Fibroblast of skin of abdomen (primary cell): ENCODE measurements at regions not wholly inside any gene's neighbourhood (a gene's known extent, or its start where the extent isn't known, plus 50 kb on each side); places are given as distances from the start of the nearest gene placed in this dataset.
A peak's percentile ranks its signal among the peaks of the same experiment; 100 is the strongest.

Experiments used
- DNase-seq: peaks from one replicate; pipeline ENCODE4 v3.0.0-alpha.2; 2013

DNA sequence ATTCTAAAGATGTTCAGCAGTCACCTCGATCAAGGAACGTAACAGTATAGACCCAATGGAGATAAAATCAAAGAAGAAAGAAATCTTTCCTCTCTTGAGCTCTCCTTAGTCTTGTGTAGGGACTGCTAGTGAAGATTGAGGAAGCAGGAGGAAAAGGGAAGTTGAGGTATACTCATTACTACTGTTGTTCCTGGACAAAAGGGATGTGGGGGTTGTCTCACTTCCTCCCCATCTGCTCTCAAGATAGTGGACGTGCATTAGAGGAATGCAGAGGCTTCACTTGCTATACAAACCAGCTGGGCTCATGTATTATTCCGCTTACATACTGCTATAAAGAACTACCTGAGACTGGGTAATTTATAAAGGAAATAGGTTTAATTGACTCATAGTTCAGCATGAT lies 208.9 kb upstream of the ARHGEF9 start:
- no peak for DNase-seq

DNA sequence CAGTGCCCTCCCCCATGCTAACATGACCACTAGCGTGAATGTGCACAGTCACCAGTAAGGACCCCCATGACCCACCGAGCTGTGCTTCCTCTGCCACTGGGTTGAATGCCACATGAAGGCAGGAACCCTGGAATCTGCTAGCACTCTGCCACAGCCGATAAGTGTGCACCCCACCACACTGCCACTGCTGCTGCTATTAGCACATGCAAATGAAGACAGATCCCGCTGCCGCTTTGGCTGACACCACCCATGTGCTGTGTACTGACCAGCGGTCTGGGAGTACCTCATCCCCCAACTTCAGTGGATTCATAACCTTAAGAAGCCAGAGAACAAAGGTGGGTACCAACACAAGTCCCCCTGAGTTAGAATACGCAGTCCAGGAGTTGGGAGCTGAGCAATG lies 200.9 kb upstream of the ARHGEF9 start:
- no peak for DNase-seq

DNA sequence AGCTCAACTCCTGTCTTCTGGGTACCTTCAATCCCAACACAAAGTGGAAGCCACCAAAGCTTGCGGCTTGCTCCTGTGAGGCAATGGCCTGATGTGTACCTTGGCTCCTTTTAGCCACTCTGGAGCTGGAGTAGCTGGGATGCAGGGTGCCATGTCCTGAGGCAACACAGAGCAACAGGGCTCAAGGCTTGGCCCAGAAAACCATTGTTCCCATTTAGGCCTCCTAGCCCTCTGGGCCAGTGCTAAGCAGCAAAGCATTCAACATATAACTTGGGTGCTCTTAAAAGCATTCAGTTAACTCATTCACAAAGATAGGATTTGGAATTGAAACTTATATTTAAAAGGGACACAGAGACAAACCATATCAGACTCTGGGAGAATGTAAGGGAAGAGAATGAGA lies 194.5 kb upstream of the ARHGEF9 start:
- DNase-seq = no peak

DNA sequence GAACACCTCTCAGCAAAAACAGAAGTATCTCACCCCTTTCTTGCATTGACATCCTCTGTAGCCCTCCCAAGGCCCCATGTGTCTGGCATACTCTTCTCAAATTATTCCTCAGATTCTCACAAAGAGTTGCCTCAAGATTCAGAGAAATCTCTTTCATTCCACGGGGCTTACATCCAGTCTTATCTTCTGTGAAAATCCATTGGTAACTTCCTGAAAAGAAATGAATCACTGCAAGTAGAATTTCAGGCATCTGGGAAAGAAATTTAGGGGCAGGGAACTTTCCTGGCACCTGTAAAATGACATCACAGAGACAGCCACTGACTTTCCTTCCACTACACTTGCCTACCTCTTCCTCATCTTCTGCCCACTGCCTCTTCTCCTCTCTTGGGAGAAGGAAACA lies 182.5 kb upstream of the ARHGEF9 start:
- no peak for DNase-seq

DNA sequence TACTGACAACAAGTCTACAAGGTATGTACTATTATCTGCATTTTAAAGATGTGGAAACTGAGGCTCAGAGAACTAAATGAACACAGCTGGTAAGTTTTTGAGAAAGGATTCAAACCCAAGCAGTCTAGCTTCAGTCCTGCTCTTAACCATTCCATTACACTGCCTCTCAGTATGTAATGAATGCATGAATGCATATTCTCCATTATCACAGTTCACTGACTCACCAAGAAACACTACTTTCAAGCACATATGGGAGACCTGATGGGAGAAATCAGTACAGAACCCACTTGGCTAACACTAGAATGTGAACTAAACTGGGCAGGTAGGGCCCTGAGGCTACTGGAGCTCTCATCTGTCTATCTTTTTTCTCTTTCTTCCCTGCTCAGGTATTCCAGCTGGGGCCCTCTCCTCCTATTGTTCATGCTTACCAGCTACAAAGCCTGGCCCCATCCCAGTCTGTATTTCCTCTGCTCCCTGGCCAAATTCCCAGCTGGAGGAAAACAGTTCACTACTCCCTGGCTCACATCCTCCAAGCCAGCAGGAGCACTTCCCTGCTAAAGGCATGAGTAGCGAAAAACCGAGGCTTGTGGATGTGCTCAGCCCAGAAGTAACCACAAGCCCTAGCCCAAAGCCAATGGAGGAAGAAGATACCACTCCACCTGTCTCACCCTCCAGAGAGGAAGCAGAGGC lies 178.2 kb upstream of the ARHGEF9 start:
- DNase-seq = no peak

DNA sequence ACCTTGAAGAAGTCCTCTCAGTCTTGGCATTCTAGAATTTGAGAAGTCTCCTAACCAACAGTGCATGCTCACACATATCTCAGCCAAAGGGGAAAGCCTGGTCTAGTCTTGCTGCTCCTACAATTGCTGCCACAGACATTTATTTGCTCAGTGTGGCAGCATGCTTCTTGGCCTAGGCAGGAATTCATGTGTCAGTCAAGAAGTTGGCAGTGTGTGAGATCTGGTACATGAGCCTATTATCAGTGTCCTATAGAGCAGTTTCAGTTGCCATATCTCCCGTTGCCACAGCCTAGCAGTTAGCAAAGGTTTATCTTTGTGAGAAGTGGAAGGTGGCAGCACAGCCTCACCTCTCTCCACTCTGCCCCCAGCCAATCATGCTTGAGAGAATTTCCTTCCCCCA lies 176.9 kb upstream of the ARHGEF9 start:
- DNase-seq = no peak

DNA sequence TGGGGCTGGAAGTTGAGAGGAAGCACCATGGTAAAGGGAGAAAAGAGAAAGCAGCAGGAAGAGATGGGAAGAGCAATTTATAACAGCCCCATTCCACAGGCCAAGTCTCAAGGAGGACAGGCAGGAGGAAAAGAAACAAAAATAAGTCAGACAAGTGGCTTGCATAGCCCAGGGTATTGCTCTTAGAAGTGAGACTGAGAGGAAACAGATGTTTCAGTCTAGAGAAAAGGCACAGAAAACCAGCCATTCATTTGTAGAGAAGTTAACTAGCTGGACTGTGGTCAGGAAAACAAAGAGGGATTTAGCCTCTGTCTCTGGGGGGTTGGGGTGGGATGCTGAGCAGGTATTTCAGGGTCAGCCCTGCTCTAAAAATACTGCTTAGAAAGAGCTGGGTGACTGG lies 175.0 kb upstream of the ARHGEF9 start:
- DNase-seq = no peak

DNA sequence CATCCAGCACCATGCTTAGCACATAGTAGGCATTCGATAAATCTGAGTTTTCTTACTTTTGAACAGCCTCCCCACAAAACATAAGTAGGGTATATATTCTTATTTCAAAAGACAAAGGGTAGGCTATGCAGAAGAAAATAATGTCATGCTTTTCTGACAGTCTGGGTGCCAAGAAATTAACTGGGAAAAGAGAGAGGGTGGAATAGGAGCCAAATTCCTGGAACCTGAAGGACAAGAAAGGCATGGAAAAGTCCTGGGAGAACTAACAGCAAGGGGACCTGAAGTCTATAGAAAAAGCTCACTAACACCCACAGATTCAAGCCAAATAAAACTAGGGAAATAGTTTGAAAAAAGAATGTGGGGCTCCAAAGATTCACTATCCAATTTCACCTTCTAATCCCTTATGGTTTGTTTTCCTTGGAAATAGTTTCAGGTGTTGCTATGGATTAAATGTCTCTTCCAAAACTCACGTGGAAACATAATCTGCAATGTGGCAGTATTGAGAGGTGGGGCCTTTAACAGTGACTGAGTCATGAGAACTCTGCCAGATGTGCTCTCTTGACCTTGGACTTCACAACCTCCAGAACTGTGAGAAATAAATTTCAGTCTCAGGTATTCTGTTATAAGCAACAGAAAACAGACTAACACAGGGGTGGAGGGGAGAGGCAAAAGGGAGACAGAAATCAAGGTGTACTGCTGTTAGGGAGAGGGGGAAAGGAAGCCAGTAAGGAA lies 173.3 kb upstream of the ARHGEF9 start:
- no peak for DNase-seq

DNA sequence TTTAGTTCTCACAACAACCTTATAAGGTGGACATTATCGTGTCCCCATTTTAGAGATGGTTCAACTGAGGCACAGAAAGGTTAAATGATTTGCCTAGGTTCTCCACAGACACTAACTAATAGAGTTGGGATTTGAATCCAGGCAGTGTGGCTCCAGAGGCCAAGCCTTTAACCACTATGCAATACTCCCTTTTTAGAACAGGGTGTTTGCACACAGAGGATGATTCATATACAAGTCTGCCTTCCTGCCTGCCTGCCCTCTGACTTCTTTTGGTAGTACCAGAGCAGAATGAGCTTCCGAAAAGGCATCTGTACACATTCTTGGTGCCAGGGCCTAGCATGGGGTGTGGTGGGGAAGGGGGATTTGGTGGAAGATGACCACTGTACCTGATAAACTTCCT lies 150.8 kb upstream of the ARHGEF9 start:
- no peak for DNase-seq

DNA sequence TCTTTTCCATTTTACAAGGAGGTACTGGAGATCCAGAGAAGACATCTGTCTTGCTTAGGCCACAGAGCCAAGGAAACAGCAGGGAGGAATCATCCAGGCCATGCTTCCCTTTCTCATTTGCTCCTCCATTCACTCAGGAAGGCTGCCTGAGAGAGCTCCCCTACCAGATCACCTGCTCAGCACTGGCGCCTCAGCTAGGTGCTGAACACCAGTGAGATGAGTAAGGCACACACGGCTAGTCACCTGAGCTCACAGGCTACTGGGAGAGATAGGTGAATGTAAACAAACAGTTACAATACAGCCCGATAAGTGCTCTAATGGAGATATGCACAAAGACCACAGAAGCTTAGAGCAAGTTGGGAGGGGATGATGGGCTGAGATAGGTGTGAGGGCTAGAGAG lies 149.8 kb upstream of the ARHGEF9 start:
- no peak for DNase-seq

DNA sequence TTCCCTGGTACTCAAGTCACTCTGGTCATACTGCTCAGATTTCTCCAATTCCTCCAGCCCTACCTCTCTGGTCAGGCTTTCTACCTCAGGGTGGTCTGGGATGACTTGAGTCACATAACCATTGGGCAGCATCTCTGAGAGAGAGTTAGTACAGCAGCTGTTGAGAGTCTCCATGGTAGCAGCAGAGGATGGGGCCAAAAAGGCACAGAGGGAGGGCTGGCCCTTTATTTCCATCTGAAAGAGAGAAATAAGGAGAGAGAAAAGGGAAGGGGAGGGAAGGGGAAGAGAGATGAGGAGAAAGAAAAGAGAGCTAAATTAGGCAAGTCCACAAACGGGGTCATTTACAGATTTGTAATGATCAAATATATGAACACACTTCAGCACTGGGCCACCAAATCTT lies 149.1 kb upstream of the ARHGEF9 start:
- DNase-seq = no peak

DNA sequence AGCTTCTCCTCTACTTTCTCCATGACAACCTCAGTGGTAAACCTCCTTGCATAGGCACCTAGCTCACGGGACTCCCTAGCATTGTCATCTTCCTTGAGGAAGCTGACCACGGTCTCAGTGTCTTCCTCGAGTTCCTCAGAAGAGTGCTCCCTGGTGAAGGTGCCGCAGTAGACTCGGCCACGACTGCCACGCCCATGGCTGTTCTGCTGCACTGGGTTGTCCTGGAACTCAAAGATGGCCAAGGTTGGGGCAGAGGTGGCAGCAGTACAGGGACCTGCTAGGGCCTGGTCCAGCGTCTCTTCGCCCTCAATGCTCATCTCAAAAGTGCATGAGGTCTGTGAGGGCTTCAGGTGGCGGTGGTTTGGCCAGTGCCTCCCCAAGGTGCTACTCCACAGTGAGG lies 147.9 kb upstream of the ARHGEF9 start:
- no peak for DNase-seq

DNA sequence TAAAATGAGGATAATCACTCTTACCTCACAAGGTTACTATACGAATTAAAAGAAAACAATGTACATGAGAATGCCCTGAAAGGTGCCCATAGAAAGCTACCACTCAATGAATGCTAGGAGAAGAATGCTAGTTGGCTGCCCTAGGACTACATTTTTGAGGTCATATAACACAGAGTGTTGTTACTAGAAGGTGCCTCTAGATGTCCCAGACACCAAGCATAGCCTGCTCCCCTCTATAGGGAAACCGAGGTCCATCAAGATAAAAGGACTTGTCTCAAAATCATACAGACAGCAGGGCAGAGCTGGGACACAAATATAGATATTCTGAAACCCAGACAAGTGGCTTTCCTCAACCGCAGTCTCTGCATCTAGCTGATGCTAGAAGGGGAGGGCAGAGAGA lies 147.0 kb upstream of the ARHGEF9 start:
- DNase-seq = no peak

DNA sequence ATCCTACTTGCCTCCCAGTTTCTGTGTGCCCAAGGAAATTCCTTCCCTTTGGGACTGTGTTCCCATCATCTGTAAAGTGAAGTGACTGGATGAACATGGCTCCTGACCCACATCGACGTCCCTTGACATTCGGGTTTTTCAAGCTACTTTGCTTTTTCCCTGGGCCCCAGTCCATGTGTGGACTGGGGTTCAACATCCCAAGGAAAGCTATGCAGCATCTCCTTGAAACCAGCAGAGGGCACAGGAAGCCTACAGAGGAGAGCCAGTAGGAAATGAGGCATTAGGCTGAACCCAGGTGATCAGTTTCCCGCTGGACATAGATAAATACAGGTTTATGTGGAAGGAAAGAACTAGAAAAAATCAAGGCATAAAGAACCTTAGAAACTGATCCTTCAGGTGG lies 145.1 kb upstream of the ARHGEF9 start:
- no peak for DNase-seq

DNA sequence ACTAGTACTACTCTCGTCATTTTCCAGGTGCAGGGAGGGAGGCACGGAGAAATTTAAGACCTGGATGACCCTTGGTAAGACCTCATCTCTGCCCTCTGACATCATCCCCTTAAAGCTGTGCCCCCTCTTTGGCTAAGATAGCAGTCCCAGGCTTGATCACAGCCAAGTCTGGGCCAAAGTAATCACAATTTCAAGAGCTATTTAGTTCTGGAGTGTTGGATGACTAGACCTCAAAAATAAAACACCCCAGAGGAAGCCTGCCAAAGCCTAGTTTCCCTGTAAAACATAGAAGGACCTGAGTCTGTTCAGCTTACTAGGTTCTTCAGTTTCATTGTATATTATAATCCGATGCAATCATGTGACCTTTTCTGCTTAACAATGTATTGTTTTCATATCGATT lies 144.6 kb upstream of the ARHGEF9 start:
- DNase-seq = no peak

DNA sequence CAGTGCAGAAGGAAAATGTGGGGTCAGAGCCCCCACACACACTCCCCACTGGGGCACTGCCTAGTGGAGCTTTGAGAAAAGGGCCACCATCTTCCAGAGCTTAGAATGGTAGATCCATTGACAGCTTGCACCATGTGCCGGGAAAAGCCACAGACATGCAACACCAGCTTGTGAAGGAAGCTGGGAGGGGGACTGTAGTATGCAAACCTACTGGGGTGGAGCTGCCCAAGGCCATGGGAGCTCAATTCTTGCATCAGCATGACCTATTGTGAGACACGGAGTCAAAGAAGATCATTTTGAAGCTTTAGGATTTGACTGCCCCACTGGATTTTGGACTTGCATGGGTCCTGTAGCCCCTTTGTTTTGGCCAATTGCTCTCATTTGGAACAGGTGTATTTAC lies 142.8 kb upstream of the ARHGEF9 start:
- DNase-seq = no peak

DNA sequence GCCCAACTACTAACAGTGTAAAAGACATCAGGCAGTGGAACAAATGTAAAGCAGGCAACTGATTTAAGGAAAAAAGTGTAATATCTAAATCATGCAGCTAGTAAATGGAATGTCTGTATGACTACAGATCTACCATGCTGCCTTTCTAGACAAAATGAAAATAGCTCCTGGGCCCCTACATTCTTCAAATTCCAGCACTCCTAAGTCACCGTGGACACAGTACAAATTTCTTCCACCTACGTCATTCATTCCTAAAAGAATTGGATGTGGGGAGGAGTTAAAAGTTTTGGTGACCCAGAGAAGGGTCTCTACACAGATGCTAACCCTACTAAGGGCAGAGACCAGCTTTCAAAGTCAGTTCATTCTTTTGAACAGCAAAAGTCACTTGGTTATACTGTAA lies 137.2 kb upstream of the ARHGEF9 start:
- peak; percentile 17 for DNase-seq

DNA sequence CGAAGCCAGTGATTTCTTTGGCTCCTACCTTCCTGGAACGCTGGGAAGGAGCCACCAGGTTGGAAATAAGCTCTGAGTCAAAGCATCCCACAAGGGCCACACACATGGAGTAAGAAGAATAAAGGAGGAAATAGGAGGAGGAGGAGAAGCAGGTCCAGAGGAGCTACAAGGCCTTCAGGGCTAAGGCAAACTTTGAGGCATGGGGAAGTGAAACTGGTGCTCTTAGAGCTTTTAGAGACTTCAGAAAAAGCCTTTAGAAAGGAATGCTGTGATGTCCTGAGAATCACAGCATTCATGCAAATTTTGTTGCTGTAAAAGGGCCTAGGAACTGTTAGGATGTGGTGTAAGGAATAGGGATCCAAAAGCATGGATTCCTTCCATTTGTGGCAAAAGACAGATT lies 135.9 kb upstream of the ARHGEF9 start:
- DNase-seq = no peak

DNA sequence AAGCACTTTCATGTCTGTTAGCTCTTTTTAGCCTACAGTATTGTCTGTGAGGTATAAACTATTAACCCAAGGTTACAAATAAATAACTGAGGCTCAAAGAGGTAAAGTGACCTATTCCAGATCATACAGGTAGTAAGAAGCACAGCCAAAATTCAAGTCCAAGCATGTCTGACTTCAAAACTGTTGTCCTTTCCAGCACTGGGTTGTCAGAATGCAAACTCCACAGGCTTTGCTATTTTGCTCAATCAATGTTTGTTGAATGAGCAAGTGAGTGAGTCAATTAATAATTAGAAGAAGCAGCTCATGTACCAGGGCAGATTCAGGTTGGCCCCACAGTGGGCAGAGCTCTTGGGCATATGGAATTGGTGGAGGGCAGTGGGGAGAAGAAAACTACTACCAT lies 134.1 kb upstream of the ARHGEF9 start:
- DNase-seq = no peak

DNA sequence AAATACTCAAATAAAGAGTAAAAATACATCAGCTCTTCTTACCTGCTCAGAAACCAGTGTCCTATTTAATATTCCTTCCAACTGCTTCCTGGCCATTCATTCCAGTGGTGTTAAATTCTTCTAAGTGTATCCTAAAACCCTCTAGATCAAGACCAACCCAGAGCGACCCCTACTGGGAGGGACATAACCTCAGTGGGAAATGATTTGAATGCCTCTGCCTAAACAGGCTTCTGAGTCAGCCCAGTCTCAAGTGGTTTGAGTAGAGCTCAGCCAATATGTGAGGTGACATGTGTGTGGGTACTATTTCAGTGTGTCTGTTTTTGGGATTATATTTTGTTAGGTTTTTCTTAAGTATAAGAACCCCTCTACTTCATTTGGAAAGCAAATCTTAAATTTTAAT lies 133.6 kb upstream of the ARHGEF9 start:
- DNase-seq = no peak

DNA sequence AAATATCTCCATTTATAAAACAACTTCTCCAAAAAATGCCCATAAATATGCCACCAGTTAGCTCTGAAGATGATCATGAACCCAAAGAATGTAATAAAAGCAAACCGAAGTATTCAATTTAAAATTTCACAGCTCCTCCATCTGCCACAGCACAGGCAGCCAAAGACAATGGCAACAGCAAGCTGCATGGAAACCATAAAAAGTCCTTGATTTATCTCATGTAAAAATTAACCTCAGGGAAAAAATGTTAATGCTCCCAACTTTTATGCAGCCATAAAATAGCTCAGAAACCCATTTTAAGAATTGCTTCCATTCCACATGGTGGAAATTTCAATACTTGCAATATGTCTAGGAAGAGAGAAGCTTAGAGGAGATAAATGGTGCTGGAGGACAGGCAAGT lies 132.3 kb upstream of the ARHGEF9 start:
- no peak for DNase-seq

DNA sequence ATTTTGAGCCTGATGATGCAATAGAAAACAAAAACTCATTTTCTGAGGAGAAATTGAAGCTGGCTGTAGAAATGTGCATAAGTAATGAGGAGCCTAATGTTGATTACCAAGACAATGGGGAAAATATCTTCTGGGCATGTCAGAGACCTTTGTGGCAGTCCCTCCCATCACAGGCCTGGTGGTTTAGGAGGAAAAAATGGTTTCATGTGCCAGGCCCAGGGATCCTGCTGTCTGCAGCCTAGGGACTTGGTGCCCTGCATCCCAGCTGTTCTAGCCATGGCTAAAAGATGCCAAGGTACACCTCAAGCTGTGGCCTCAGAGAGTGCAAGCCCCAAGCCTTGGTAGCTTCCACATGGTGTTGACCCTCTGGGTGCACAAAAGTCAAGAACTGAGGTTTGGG lies 128.7 kb upstream of the ARHGEF9 start:
- DNase-seq = no peak

DNA sequence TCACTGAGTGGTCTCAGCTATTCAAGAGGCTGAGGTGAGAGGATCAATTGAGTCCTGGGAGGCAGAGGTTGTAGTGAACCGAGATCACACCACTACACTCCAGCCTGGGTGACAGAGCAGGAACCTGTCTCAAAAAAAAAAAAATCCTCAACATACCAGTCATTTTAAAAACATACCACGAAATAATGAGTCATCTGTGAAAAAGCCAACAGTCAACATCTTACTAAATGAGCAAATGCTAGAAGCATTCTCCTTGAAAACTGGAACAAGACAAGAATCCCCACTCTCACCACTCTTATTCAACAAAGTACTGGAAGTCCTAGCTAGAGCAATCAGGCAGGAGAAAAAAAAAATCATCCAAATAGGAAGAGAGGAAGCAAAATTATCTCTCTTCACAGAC lies 104.0 kb upstream of the ARHGEF9 start:
- peak; percentile 4 for DNase-seq
